Endodermal cell (in vitro differentiated cells): ENCODE measurements at regions not wholly inside any gene's neighbourhood (a gene's known extent, or its start where the extent isn't known, plus 50 kb on each side); places are given as distances from the start of the nearest gene placed in this dataset.

ENCODE experiments used
- DNase-seq: peaks from one replicate; pipeline ENCODE4 v3.0.0-alpha.2; 2017
- H3K27ac ChIP-seq: 2 replicates; pipeline ENCODE4 v1.5.1; 2013; ENCODE audit warnings: mild to moderate bottlenecking, low read depth, low read length, moderate library complexity
- H3K27me3 ChIP-seq: 2 replicates; pipeline ENCODE4 v1.6.1; 2013; ENCODE audit warnings: mild to moderate bottlenecking, low read length, moderate library complexity; ENCODE audit not compliant: insufficient read depth, control insufficient read depth, poor library complexity, severe bottlenecking
- H3K36me3 ChIP-seq: 2 replicates; pipeline ENCODE4 v1.7.0; 2013; ENCODE audit warnings: mild to moderate bottlenecking, low read length, moderate library complexity; ENCODE audit not compliant: control insufficient read depth, insufficient read depth
- H3K4me1 ChIP-seq: one replicate; pipeline ENCODE4 v1.7.0; 2013; ENCODE audit warnings: low read length; ENCODE audit not compliant: control insufficient read depth, insufficient read depth
- H3K4me3 ChIP-seq: 2 replicates; pipeline ENCODE4 v1.5.1; 2013; ENCODE audit warnings: mild to moderate bottlenecking, low read length, moderate library complexity
- H3K9ac ChIP-seq: 2 replicates; pipeline ENCODE4 v1.6.1; 2013; ENCODE audit warnings: mild to moderate bottlenecking, low read length, moderate library complexity; ENCODE audit not compliant: poor library complexity, severe bottlenecking; ENCODE audit errors: extremely low read depth
- H3K9me3 ChIP-seq: 2 replicates; pipeline ENCODE4 v1.6.1; 2013; ENCODE audit warnings: mild to moderate bottlenecking, low read length, moderate library complexity; ENCODE audit not compliant: control insufficient read depth
- H3K27ac Mint-ChIP-seq: 2 replicates; pipeline ENCODE4 v1.8.0; 2020; ENCODE audit warnings: mixed read lengths
- H3K27me3 Mint-ChIP-seq: 2 replicates; pipeline ENCODE4 v1.8.0; 2021; ENCODE audit warnings: mild to moderate bottlenecking, mixed read lengths; ENCODE audit not compliant: insufficient read depth
- H3K36me3 Mint-ChIP-seq: 2 replicates; pipeline ENCODE4 v1.8.0; 2020; ENCODE audit warnings: low read depth, mixed read lengths
- H3K4me1 Mint-ChIP-seq: 2 replicates; pipeline ENCODE4 v1.8.0; 2020; ENCODE audit warnings: mixed read lengths
- H3K4me3 Mint-ChIP-seq: 2 replicates; pipeline ENCODE4 v1.8.0; 2020; ENCODE audit warnings: mild to moderate bottlenecking, moderate library complexity, mixed read lengths
- H3K9me3 Mint-ChIP-seq: 2 replicates; pipeline ENCODE4 v1.8.0; 2020; ENCODE audit warnings: mild to moderate bottlenecking, mixed read lengths
- CTCF ChIP-seq: fragments of 200-600 bp; sonication (generic); conservative IDR thresholded peaks from 2 replicates; pipeline ENCODE4 v1.5.0; 2021; ENCODE audit warnings: antibody characterized with exemption, mild to moderate bottlenecking
- WGBS, 2 experiments: methylation state at CpG; one replicate each; pipeline versions ENCODE4 v1.1.5 to v1.1.7; 2013; ENCODE audit warnings: missing lambda C conversion rate in 2 of 2, mixed read lengths in 1 of 2; ENCODE audit not compliant: insufficient coverage in 1 of 2, insufficient read length in 1 of 2; 5-methylcytosine and 5-hydroxymethylcytosine counted together

- Histone ChIP-seq H3K27ac (no peak overlapping the region), H3K4me1 (peaks cover 5% of the 10 kb centered on the region), H3K9ac (no peak overlapping the region), H3K27me3 (peaks cover 4% of the 10 kb centered on the region), H3K9me3 (peaks cover 4% of the 10 kb centered on the region), H3K4me3 (no peak overlapping the region), H3K36me3 (no peaks in the 10 kb centered on the region)
- Mint-ChIP-seq H3K27me3 (peaks cover 2% of the 10 kb centered on the region), H3K4me1 (peaks cover 16% of the 10 kb centered on the region), H3K4me3 (no peak overlapping the region), H3K27ac (no peak overlapping the region), H3K9me3 (peaks cover 5% of the 10 kb centered on the region), H3K36me3 (no peaks in the 10 kb centered on the region)
- WGBS, 2 experiments, result 91 to 100% methylated on average over 3 of the region's 3 CpGs
- TF ChIP-seq CTCF, result no peak
- DNase-seq, result peak; percentile 32
Measured at GRCh38 chr15:70555713-70556112, 207.6 kb downstream of the UACA start.

GRCh38 chr15:70547846-70548487 is 215.4 kb downstream of the UACA start:
- peaks cover 2% of the 10 kb centered on the region for H3K27me3 Mint-ChIP-seq
- Histone ChIP-seq H3K4me3 (no peak overlapping the region), H3K36me3 (no peaks in the 10 kb centered on the region), H3K4me1 (no peaks in the 10 kb centered on the region), H3K27me3 (no peaks in the 10 kb centered on the region), H3K27ac (no peak overlapping the region), H3K9ac (no peak overlapping the region), H3K9me3 (peaks cover 4% of the 10 kb centered on the region)
- DNase-seq, result no peak
- peaks cover 3% of the 10 kb centered on the region for H3K4me1 Mint-ChIP-seq
- no peak overlapping the region for H3K4me3 Mint-ChIP-seq
- H3K36me3 Mint-ChIP-seq, result no peaks in the 10 kb centered on the region
- TF ChIP-seq CTCF, result no peak
- H3K9me3 Mint-ChIP-seq, result peaks cover 5% of the 10 kb centered on the region
- no peak overlapping the region for H3K27ac Mint-ChIP-seq

- H3K27me3 Mint-ChIP-seq, result no peaks in the 10 kb centered on the region
- no peak for TF ChIP-seq CTCF
- Histone ChIP-seq H3K36me3 (no peaks in the 10 kb centered on the region), H3K9ac (no peak overlapping the region), H3K27me3 (no peaks in the 10 kb centered on the region), H3K4me3 (no peak overlapping the region), H3K27ac (no peak overlapping the region), H3K4me1 (no peaks in the 10 kb centered on the region), H3K9me3 (no peaks in the 10 kb centered on the region)
- WGBS, 2 experiments, result 94 to 100% methylated on average over 1 of the region's 2 CpGs
- H3K4me1 Mint-ChIP-seq, result peaks cover 18% of the 10 kb centered on the region
- no peaks in the 10 kb centered on the region for H3K36me3 Mint-ChIP-seq
- no peak overlapping the region for H3K4me3 Mint-ChIP-seq
- no peaks in the 10 kb centered on the region for H3K9me3 Mint-ChIP-seq
- peak; percentile 7 for DNase-seq
- H3K27ac Mint-ChIP-seq, result no peak overlapping the region
Measured at GRCh38 chr15:70545526-70545925, 217.8 kb downstream of the UACA start.
